Activated CD4-positive, alpha-beta T cell treated with anti-CD3 and anti-CD28 coated beads, Interleukin-2, amount 50 U/mL, for 48 hours (primary cell): ENCODE measurements at regions not wholly inside any gene's neighbourhood (a gene's known extent, or its start where the extent isn't known, plus 50 kb on each side); places are given as distances from the start of the nearest gene placed in this dataset.
"Not testable (repeated sequence)": the region's sequence is repeated elsewhere in the genome, so short reads cannot be mapped to it uniquely, and the experiment has no call there.

Experiments
- DNase-seq, 2 experiments: peaks; one replicate each; pipeline ENCODE4 v3.0.0-alpha.2; 2020

DNA sequence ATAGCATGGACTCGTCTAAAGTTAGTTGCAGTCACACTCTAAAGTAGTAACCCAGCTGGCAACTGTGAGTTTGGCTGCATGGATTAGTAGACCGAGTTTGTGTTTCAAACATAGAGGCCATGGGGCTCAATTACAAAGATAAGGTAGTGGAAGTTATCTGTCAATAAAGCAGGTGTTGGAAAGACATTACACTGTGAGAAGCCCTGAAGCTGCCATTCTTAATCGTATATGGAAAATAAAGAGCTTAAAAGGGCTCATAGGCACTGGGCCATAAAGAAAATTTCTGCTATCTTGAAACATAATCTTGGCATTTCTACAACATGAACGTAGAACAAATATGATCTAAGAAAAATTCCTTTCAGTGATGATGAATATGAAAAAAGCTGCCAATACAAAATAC, 837.7 kb downstream of the REEP3 start:
- no peak for DNase-seq

DNA sequence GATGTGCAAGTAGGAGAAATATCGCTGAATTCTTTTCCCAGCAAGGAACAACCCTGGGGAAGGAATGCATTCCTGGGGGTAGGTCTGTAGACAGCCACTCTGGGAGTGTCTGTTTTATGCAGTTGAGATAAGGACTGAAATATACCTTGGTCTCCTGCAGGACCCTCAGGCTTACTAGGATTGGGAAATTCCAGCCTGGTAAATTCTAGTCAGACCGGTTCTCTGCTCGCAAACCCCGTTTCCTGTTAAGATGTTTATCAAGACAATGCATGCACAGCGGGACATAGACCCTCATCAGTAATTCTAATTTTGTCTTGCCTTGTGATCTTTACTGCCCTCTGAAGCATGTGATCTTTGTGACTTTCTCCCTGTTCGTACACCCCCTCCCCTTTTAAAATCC, 839.0 kb downstream of the REEP3 start:
- not testable (repeated sequence) for DNase-seq

DNA sequence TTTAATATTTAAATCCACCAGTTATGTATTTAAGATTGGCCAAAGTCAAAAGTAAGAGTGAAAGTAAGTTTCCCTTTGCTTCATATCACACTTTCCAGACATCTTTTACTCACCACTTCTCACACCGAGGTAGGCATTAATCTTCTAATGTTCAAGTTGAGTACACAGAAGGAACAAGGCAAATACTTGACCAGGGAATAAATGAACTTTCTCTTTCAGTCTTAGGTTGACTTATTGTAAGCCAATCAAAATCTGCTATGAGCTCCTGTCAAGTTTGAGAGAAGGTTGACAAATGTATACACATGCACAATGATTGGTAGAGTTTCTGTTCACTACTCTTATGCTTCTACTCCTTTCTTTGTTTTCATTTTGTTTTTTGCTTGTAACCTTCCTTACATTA, 842.5 kb downstream of the REEP3 start:
- no peak for DNase-seq

DNA sequence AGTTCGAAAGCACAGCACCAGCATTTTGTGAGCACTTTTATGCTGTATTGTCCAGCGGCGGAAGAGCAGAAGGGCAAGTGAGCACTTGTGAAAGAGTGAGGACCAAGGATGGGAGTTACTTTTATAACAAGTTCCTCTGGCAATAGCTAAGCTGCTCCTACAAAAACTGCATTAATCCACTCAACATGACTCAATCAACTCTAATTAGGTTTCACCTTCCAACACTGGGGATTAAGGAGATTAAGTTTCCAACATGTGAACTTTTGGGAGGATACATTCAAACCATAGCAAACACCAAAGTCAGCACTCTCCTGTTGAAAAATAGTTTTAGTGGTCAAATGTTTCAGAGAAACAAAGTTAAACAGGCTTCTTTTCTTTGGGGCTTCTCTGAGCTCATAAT, 844.5 kb downstream of the REEP3 start:
- no peak for DNase-seq

DNA sequence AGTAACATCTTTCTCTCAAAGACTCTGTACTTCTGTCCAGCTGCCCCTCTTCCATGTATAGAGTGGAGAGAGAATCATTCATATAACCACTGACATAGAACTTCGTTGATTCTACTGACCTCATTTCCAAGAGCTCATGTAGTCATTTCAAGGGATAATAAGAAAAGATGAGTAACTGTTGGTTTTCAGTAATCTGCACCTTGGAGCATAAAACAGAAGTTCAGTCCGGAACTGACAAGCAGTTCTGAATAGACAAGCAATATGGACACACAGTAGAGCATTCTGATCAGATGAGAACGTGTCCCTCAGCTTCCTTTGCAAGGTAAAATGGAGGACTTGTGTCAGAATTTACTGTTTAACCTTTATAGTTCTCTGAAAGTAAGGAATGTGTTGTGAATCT, 847.1 kb downstream of the REEP3 start:
- no peak for DNase-seq

DNA sequence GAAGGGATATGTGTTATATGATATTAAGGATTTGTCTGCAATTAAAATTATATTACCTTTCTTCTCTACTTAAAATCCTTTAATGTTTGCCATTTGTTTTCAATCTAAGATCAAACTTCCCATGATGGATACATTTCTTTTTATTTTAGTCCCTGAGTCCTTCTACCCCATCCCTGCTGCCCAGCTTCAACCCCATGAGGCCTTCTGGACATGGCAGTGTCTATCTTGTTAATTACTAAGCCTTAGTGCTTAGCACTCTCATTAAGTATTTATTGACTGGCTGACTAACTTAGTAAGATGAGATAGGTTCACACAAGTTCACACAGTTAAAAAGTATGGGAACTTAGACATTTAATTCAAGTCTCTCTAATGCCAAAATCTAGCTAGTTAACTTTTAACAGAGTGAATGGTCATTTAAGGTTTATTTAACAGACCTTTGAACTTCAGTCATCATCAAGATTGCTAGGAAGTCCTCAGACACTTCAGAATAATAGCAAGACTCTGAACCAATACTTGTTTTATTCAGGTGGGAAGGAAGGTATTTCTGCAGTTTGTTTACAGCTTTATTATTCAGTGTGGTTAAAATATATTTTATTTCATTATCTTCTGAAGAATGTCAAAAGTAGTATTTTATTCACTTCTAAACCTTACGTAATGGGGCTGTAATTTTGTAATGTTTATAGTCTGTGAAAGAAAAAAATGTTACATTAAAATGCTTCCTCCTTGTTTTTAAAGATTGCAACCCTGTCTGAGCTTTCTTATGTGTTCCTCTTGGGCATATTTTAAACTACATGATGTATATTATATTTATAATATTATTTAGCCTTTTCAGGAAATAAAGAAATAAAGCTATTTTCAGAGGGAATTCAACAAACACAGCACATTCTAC, 848.9 kb downstream of the REEP3 start:
- no peak for DNase-seq

DNA sequence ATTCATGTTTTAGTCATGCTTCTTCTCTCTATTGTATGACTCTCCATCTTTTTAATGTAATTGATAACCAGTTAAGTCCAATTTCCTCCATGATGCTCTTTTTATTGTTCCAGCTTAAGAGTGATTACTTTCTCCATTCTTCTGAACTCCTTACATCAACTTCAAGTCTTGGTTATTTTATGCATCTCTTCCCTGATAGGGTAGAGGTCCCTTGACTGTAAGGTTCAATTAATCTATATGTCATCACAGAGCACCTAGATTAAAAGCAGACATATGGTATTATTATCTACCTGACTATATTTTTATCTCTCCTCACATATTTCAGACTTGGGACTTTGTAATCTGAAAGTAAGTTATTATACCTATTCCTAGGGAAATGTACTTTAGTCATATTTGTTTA, 853.1 kb downstream of the REEP3 start:
- DNase-seq = no peak

DNA sequence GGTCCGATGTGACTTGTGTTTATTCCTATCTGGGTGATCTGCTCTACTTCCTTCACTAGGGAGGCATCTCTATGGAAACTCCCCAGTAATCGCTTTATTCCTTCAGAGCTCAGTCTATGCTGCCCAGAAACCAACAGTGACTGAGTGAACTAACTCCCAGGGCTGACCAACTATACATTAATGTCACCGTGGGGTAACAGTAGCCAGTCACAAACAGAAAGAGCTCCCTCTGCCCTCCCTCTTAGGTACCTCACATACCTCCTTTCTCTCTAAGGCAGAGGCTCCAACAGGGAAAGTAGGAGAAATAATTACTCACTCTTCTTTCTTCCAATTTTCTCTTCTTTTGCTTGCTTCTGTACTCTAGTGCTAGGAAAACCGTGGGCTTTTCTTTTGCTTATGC, 855.0 kb downstream of the REEP3 start:
- DNase-seq = no peak

DNA sequence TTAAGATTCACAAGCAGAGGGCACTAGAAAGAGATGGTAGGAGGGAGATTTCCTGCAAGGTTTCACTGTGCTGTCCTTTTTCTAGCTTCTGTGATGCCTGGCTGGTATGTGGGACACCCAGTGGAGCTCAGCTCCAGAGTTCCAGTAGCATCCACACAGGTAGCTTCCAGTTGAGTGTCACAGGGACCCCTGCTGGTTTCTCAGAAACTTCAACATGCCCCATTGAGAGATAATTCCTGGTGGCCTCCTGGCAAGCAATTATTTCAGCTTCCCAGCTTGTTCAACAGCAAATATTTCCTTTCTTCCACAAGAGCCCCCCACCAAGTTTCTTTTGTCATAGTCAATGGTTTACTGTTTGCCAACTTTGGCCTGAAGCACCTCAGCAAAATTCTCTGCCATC, 858.7 kb downstream of the REEP3 start:
- no peak for DNase-seq

DNA sequence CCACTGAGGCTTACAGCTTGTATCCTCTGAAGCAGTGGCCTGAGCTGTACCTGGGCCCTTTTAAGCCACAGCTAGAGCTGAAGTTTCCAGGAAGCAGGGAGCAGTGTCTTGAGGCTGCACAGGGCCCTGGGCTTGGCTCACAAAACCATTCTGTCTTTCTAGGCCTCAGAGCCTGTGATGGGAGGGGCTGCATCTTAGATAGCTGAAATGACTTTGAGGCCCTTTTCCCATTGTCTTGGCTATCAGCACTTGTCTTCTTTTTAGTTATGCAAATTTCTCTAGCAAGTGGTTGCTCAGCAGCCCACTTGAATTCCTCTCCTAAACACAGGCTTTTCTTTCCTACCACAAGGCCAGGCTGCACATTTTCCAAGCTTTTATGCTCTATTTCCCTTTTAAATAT, 864.2 kb downstream of the REEP3 start:
- no peak for DNase-seq

DNA sequence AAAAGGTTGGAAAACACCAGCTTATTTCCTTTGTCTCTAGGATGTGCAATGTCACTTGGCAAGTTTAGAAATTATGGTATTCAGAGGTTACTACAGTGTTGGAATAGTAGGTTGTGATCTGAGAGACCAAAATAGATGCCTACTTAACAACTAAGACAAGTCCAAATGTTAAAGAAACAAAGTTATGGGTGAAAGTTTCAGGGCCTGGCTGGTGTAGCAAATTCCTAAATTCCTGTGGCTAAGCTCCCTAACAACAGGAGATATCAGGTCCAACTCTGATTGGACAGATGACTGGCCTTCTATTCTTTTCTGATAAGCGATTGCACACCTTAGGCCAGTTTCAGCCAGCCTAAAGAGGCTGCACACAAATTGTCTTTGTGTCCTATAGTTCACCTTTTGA, 873.5 kb downstream of the REEP3 start:
- DNase-seq = no peak

DNA sequence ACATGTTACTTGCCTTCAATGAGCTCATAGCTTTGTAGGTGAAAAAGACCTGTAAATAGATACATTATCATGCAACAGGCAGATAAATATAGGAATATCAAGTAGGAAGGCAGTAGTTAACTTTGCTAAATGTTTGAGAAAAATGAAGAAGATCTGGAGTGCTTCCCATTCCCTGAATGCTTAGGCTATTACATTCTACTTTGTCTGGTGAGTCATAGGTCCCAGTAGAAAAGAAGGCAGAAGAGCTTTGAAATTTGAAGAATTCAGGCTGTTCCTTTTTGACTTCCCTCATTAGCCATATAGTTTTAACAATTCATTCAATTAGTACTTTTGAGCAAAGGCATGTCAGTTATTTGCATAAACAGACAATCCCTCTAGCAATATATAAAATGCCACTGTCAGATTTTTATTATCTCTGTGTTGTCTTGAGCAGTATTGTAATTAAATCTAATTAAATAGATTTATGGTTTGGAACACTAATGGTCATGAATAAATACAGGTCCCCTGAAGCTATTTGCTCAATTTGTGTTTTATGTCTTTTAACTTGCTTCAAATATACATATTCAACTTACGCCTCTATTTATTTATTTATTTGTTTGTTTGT, 875.0 kb downstream of the REEP3 start:
- DNase-seq = no peak

DNA sequence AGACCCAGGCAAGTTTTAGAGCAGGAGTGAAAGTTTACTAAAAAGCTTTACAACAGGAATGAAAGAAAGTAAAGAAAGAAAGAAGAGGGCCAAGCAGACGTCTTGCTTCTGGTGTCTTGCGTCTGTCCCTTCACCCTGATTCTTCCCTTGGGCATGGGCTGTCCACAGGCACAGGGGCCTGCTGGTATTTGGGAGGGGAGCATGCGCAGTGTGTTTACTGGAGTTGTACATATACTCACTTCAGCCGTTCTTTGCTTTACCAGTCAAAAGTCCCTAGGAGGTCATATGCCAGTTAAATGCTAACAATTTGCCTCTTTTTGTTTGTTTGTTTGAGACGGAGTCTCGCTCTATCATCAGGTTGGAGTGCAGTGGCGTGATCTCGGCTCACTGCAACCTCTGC, 875.9 kb downstream of the REEP3 start:
- DNase-seq = no peak

DNA sequence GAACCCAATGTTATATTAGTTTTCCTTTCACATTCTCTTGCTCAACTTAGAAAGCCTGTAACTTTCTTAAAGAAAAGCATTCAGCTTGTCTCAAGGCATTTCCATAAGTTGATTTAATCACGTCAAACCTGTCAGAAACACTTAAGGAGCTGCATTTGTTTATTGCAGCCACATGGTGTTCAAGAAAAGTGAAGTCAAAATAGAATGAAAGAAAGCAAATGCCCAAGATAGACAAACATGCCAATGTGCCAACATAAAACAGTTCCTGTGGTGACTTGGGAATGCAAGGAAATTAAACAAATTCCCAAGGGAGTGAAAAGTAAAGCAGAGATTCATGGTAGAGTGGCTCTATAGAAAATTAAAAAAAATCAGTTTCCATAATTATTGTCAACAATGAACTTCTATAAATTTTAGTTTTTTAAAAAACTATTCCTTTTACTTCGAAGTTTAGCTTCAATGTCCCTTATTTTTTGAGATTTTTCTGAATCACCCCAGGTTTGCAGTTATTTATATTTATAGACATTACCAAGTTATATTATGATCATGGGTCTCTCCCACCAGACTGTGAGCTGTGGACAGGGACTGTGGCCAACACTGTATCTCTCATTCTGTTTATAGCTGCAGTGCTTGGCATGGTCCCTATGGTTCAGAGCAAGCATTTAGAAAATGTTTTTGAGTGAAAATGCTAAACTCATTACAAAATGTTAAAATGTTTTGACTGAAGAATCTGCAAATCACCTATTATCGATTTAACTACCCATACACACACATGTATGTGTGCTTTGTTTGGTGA, 887.4 kb downstream of the REEP3 start:
- DNase-seq = no peak

DNA sequence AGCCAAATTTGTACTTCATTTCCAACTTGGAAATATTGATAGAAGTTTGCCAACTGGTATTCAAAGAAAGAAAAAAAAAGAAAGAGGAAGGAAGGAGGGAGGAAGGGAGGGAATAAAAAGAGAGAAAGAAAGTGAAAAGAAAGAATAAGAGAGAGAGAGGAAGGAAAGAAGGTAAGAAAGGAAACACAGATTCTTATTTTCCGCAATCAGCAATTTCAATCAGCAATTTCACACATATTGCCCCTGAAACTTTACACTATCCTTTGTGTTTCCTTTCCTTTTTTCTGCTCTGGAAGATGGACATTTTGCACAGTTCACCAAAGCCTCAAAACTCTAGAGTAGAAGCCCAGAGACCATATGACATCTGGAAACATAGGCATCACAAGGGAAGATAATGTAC, 888.1 kb downstream of the REEP3 start:
- no peak for DNase-seq

DNA sequence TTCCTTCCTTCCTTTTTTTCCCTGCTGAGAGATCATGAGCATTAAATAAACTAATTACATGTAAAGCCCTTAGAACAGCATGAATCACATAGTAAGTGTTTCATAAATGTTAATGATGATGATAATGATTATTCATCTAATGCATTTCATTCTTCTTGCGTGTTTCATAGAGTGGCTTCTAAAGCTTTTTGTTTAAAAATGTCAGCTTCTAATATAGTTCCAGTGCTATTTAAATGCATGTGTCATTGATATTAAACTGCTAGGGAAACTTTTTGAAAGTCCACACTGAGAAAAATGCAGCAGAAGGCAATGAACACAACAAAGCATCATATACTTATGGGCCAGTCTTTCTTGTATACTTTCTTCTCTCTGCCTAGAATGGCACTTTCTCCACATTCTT, 894.8 kb downstream of the REEP3 start:
- DNase-seq = no peak

DNA sequence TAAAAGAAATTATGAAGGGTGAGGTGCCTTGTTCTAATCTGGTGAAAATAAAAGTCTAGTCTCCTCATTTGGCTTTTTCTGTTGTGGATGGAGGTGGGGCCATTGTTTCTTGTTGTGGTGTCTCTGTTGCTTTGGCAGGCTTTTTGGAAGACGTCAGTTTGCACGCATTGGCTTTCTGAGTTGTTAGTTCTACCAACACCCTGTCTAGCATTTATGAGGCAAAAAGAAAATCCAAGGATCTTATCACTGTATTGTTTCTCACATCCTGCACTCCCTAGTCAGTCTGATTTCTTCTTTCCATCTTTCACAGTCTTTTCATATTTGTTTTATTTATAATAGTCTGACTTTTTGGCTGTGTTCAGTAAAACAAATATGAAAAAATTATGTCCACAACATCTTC, 898.3 kb downstream of the REEP3 start:
- DNase-seq = no peak

DNA sequence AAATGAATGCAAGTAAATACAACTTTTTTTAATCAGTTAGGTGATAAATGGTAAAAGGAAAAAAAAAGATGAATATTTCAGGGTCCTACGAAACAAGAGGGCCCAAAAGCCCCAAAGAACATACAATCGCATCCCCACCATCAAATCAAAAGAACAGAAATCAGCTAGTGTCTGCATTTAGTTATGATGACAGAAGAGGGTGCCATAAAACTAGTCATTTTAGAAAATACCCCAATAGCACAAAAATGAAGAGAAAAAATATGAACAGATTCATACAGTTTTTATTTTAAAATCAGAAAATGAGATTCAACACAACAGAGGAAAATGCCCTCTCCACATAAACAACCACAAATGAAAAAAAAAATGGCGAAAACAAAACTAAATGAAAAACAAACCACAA, 905.5 kb downstream of the REEP3 start:
- DNase-seq = no peak

DNA sequence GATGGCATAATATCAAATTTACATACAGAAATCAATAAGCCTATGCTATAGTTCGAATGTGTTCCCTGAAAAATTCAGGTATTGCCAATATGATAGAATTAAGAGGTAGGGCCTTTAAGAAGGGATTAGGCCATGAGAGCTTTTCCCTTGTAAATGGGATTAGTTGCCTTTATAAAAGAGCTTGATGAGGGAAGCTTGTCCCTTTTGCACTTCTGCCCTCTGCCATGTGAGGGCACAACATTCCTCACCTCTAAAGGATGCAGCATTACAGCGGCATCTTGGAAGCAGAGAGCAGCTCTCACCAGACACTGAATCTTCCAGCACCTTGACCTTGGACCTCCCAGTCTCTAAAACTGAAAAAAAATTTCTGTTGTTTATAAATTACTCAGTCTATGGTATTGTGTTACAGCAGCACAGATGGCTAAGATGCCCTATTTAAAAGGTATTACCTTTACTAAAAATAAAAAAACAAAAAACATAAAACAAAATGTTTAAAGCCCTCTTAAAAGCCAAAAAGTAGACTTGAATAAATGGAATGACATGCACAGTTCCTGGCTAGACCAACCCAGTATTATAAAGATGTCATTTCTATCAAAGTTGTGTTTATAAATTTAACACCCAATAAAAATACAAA, 909.6 kb downstream of the REEP3 start:
- DNase-seq = no peak

DNA sequence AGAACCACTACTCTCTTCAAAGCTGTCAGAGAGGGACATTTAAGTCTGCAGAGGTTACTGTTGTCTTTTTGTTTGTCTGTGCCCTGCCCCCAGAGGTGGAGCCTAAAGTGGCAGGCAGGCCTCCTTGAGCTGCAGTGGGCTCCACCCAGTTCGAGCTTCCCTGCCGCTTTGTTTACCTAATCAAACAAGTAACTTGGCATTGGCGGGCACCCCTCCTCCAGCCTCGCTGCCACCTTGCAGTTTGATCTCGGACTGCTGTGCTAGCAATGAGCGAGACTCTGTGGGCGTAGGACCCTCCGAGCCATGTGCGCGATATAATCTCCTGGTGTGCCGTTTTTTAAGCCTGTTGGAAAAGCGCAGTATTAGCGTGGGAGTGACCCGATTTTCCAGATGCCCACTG, 920.7 kb downstream of the REEP3 start:
- not testable (repeated sequence) for DNase-seq

DNA sequence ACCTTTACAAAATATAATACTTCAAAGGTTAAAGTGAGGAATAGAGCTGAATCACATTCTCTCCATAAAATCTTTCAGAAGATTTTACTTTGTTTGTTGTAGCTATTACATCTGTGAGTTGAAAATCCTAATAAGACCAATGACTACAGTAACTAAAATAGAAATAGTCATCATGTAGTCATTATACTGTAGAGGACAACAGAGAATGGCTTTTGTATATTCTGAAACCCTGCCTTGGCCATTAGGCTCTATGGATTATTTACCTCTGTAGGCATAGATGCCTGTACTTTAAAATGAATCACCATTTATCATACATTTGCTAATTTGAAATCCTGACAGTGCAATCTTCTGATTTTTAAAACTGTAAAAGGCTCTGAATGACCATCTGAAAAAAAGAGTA, 923.0 kb downstream of the REEP3 start:
- no peak for DNase-seq

DNA sequence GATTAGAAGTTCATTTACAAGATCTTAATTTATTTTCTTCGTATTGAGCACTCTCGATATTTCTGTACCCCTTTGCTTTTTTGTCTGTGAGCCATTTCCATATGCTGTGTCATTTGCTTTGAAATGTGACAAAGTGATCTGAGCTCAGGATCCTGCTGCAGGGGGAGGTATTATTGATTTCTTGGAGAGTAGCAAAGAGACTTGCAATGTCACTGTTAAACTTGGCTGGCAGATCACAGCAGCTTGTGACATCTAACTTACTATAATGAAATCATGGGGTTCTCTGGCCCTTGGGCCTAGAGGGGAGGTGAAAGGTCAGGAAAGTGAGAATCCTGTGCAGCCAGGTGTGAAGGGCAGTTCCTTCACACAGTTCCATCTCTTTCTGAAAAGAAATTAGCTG, 923.4 kb downstream of the REEP3 start:
- DNase-seq = no peak

DNA sequence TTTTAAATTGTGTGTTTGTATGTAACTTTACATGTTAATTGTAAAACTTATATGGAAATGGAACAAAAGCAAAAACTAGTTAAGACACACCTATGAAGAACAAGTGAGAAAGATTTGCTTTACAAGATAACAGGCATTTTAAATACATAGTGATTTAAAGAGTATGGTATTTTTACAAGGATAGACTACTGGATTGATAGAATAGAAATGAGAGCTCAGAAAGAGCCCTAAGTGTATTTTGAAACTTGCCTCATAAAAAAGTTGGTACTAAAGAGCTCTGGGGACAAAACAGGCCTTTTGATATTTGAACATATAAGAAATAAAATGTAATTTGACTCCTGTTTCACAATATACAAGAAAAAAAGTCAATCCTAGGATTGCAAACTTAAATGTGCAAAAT, 928.4 kb downstream of the REEP3 start:
- DNase-seq = no peak

DNA sequence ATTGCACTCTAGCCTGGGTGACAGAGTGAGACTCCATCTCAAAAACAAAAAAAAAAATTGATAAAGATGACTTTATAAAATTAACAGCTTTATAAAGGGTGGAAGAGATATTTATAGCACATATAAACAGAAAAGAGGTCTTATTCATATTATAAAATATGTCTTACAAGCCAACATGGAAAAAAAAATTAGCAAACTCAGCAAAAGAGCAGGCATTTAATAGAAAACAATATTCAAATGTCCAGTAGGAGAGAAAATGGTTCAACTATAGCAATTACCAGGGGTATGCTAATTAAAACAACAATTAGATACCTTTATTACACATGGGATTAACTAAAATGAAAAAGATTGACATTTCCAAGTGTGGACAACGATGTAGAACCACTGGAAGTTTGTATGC, 929.1 kb downstream of the REEP3 start:
- no peak for DNase-seq
